ENCODE measurements at regions not wholly inside any gene's neighbourhood (a gene's known extent, or its start where the extent isn't known, plus 50 kb on each side); places are given as distances from the start of the nearest gene placed in this dataset.
A peak's percentile ranks its signal among the peaks of the same experiment; 100 is the strongest.

- 16% methylated on average over 1 of the region's 1 CpG for WGBS
- no peaks in the 10 kb centered on the region for H3K9me3 ChIP-seq
- H3K27ac ChIP-seq: no peak overlapping the region
- DNase-seq (ENCODE audit: low spot score in 2 of 2): no peak
- TF ChIP-seq POLR2A (IDR thresholded peaks at IDR 0.05) (no peak), POLR2AphosphoS5 (IDR thresholded peaks at IDR 0.05) (no peak), EP300 (IDR thresholded peaks at IDR 0.05) (no peak), CTCF (IDR thresholded peaks at IDR 0.05) (no peak)
- no peaks in the 10 kb centered on the region for H3K36me3 ChIP-seq
- H3K4me3 ChIP-seq: no peak overlapping the region
- H3K4me1 ChIP-seq: no peaks in the 10 kb centered on the region
- H3K27me3 ChIP-seq: no peaks in the 10 kb centered on the region
These were observed 88.9 kb upstream of the NRXN3 start for GRCh38 chr14:78081245-78081644.

GRCh38 chr14:78083837-78084236 lies 86.3 kb upstream of the NRXN3 start:
- Histone ChIP-seq H3K27ac (no peak overlapping the region), H3K27me3 (no peaks in the 10 kb centered on the region), H3K9me3 (no peaks in the 10 kb centered on the region), H3K36me3 (no peaks in the 10 kb centered on the region), H3K4me3 (no peak overlapping the region), H3K4me1 (no peaks in the 10 kb centered on the region)
- DNase-seq (ENCODE audit: low spot score in 2 of 2): no peak
- no peak for TF ChIP-seq EP300 (IDR thresholded peaks at IDR 0.05)

GRCh38 chr14:78086342-78086741 lies 83.8 kb upstream of the NRXN3 start:
- Histone ChIP-seq H3K36me3 (no peaks in the 10 kb centered on the region), H3K4me3 (no peak overlapping the region), H3K9me3 (no peaks in the 10 kb centered on the region), H3K4me1 (no peaks in the 10 kb centered on the region), H3K27me3 (no peaks in the 10 kb centered on the region), H3K27ac (no peak overlapping the region)
- TF ChIP-seq POLR2AphosphoS5 (IDR thresholded peaks at IDR 0.05) (no peak), EP300 (IDR thresholded peaks at IDR 0.05) (no peak), CTCF (IDR thresholded peaks at IDR 0.05) (no peak), POLR2A (IDR thresholded peaks at IDR 0.05) (no peak)
- no peak for DNase-seq (ENCODE audit: low spot score in 2 of 2)
- 49% methylated on average over 4 of the region's 4 CpGs for WGBS

- peak in 1 of 2 donors; percentile 43 for DNase-seq (ENCODE audit: low spot score in 2 of 2)
- TF ChIP-seq POLR2AphosphoS5 (IDR thresholded peaks at IDR 0.05) (no peak), EP300 (IDR thresholded peaks at IDR 0.05) (no peak), CTCF (IDR thresholded peaks at IDR 0.05) (no peak), POLR2A (IDR thresholded peaks at IDR 0.05) (no peak)
- H3K27ac ChIP-seq: no peak overlapping the region
- H3K9me3 ChIP-seq: no peaks in the 10 kb centered on the region
- WGBS: 54% methylated on average over 3 of the region's 3 CpGs
- no peaks in the 10 kb centered on the region for H3K4me1 ChIP-seq
- no peak overlapping the region for H3K4me3 ChIP-seq
- H3K27me3 ChIP-seq: no peaks in the 10 kb centered on the region
- no peaks in the 10 kb centered on the region for H3K36me3 ChIP-seq
These were observed 81.3 kb upstream of the NRXN3 start for GRCh38 chr14:78088916-78089315.

- H3K4me1 ChIP-seq: no peaks in the 10 kb centered on the region
- DNase-seq (ENCODE audit: low spot score in 2 of 2): peak in 1 of 2 donors; percentile 40
- no peak overlapping the region for H3K27ac ChIP-seq
- 67% methylated on average over 8 of the region's 8 CpGs for WGBS
- H3K4me3 ChIP-seq: no peak overlapping the region
- H3K36me3 ChIP-seq: no peaks in the 10 kb centered on the region
- H3K27me3 ChIP-seq: no peaks in the 10 kb centered on the region
- no peak for TF ChIP-seq POLR2A (IDR thresholded peaks at IDR 0.05)
- TF ChIP-seq POLR2AphosphoS5 (IDR thresholded peaks at IDR 0.05): no peak
- no peak for TF ChIP-seq CTCF (IDR thresholded peaks at IDR 0.05)
- TF ChIP-seq EP300 (IDR thresholded peaks at IDR 0.05): no peak
- no peaks in the 10 kb centered on the region for H3K9me3 ChIP-seq
These were observed 79.3 kb upstream of the NRXN3 start for GRCh38 chr14:78090864-78091263.

GRCh38 chr14:78091361-78091760 lies 78.8 kb upstream of the NRXN3 start:
- Histone ChIP-seq H3K27me3 (no peaks in the 10 kb centered on the region), H3K4me1 (no peaks in the 10 kb centered on the region), H3K27ac (no peak overlapping the region), H3K36me3 (no peaks in the 10 kb centered on the region), H3K9me3 (no peaks in the 10 kb centered on the region), H3K4me3 (no peak overlapping the region)
- no peak for TF ChIP-seq EP300 (IDR thresholded peaks at IDR 0.05)
- TF ChIP-seq CTCF (IDR thresholded peaks at IDR 0.05): no peak
- TF ChIP-seq POLR2AphosphoS5 (IDR thresholded peaks at IDR 0.05): no peak
- TF ChIP-seq POLR2A (IDR thresholded peaks at IDR 0.05): no peak
- 77% methylated on average over 5 of the region's 5 CpGs for WGBS
- DNase-seq (ENCODE audit: low spot score in 2 of 2): peak in 1 of 2 donors; percentile 50

All from suprapubic skin (tissue), 4 donors.